SK-MEL-5 (cell line): ENCODE measurements at regions not wholly inside any gene's neighbourhood (a gene's known extent, or its start where the extent isn't known, plus 50 kb on each side); places are given as distances from the start of the nearest gene placed in this dataset.
"Not testable (repeated sequence)": the region's sequence is repeated elsewhere in the genome, so short reads cannot be mapped to it uniquely, and the experiment has no call there.

Experiments used
- DNase-seq: peaks from one replicate; pipeline ENCODE4 v3.0.0-alpha.2; 2016; ENCODE audit warnings: low read depth, low spot score
- in situ Hi-C: cut with HindIII; loops from 2 replicates; pipeline ENCODE4 v1.10.0; 2016; ENCODE audit warnings: low sequenced_read_pairs, high pct_unique_total_duplicates, low pct_unique_long_range_greater_than_20kb

- peak; percentile 86 for DNase-seq
- in situ Hi-C loops, result no loop called here
These were observed 128.0 kb upstream of the ANO1 start for GRCh38 chr11:69950120-69950519.

GRCh38 chr11:69950621-69951020 is 127.5 kb upstream of the ANO1 start:
- in situ Hi-C loops, result no loop called here
- no peak for DNase-seq

GRCh38 chr11:69951821-69952220 is 126.3 kb upstream of the ANO1 start:
- no peak for DNase-seq
- in situ Hi-C loops, result no loop called here

GRCh38 chr11:69952229-69952975 is 125.7 kb upstream of the ANO1 start:
- in situ Hi-C loops, DNase-seq: not testable (repeated sequence)

- no peak for DNase-seq
- in situ Hi-C loops, result no loop called here
These were observed 124.8 kb upstream of the ANO1 start for GRCh38 chr11:69953356-69953755.

- in situ Hi-C loops, result no loop called here
These were observed 123.4 kb upstream of the ANO1 start for GRCh38 chr11:69954756-69955155.

GRCh38 chr11:69956669-69957190 is 121.4 kb upstream of the ANO1 start:
- in situ Hi-C loops, result no loop called here
- no peak for DNase-seq

More at GRCh38 chr11:69954756-69955155, 123.4 kb upstream of the ANO1 start:
- no peak for DNase-seq

GRCh38 chr11:69957849-69958248 is 120.3 kb upstream of the ANO1 start:
- in situ Hi-C loops, result no loop called here
- no peak for DNase-seq

- DNase-seq, result peak; percentile 39
- in situ Hi-C loops, result no loop called here
These were observed 119.8 kb upstream of the ANO1 start for GRCh38 chr11:69958308-69958707.

GRCh38 chr11:69959461-69959860 is 118.7 kb upstream of the ANO1 start:
- in situ Hi-C loops, result no loop called here
- DNase-seq, result no peak

- in situ Hi-C loops, result no loop called here
- DNase-seq, result no peak
These were observed 116.4 kb upstream of the ANO1 start for GRCh38 chr11:69961738-69962137.

GRCh38 chr11:69962152-69962551 is 116.0 kb upstream of the ANO1 start:
- no peak for DNase-seq
- in situ Hi-C loops, result no loop called here

GRCh38 chr11:69963533-69964246 is 114.4 kb upstream of the ANO1 start:
- in situ Hi-C loops, result no loop called here
- no peak for DNase-seq

- DNase-seq, result no peak
- in situ Hi-C loops, result no loop called here
These were observed 113.9 kb upstream of the ANO1 start for GRCh38 chr11:69964247-69964643.

GRCh38 chr11:69965821-69966582 is 112.1 kb upstream of the ANO1 start:
- in situ Hi-C loops, result no loop called here
- DNase-seq, result no peak

GRCh38 chr11:69966583-69966835 is 111.6 kb upstream of the ANO1 start:
- DNase-seq, result no peak
- in situ Hi-C loops, result no loop called here

- in situ Hi-C loops, result no loop called here
- no peak for DNase-seq
These were observed 111.1 kb upstream of the ANO1 start for GRCh38 chr11:69966910-69967483.

GRCh38 chr11:69967484-69967883 is 110.6 kb upstream of the ANO1 start:
- in situ Hi-C loops, result no loop called here
- no peak for DNase-seq
